ENCODE measurements at regions not wholly inside any gene's neighbourhood (a gene's known extent, or its start where the extent isn't known, plus 50 kb on each side); places are given as distances from the start of the nearest gene placed in this dataset.
A peak's percentile ranks its signal among the peaks of the same experiment; 100 is the strongest.

DNA sequence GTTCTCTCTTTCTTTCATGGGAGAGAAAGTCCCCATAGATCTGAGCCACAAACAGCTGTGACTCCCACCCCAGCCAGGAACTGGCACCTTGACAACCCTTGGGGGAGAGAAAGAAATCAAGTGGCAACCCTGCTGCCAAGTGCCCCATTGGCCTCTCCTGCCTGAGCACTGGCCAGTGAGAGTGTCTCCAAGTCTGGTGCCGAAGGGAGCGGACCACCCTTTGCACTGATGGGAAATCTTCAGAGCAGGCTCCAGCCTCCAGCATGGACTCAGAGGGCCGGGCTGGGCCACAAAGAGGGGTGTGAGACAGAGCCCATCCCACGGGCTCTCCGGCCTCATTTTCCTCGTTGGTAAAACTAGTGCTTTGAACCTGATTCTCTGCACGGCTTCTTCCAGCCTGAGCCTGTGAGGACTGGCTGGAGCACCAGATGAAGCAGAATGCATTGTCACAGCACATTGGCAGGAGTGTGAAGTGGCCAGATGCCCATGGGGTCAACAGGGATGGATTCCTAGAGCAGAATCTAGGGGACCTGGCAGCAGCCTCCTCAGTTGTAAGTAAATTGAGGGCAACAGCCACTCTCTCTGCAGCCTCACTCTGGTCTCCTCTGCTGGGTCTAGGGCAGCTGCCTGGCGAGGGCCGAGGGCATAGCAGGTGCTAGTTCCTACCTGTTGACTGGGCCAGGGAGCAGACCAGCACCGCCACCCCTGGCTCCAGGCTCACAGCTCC is 81.4 kb downstream of the TRIM29 start:
- peak overlapping the region; percentile 54 for H3K27ac ChIP-seq
- H3K27me3 ChIP-seq = peaks cover 4% of the 10 kb centered on the region
- H3K4me1 ChIP-seq = peaks cover 33% of the 10 kb centered on the region
- DNase-seq (ENCODE audit: low spot score in 2 of 2) = peak in 1 of 2 donors; percentile 50
- 77% methylated on average over 5 of the region's 10 CpGs for WGBS
- no peaks in the 10 kb centered on the region for H3K9me3 ChIP-seq
- H3K4me3 ChIP-seq = no peak overlapping the region
- TF ChIP-seq EP300 (IDR thresholded peaks at IDR 0.05) = no peak
- TF ChIP-seq, protein P1, sequence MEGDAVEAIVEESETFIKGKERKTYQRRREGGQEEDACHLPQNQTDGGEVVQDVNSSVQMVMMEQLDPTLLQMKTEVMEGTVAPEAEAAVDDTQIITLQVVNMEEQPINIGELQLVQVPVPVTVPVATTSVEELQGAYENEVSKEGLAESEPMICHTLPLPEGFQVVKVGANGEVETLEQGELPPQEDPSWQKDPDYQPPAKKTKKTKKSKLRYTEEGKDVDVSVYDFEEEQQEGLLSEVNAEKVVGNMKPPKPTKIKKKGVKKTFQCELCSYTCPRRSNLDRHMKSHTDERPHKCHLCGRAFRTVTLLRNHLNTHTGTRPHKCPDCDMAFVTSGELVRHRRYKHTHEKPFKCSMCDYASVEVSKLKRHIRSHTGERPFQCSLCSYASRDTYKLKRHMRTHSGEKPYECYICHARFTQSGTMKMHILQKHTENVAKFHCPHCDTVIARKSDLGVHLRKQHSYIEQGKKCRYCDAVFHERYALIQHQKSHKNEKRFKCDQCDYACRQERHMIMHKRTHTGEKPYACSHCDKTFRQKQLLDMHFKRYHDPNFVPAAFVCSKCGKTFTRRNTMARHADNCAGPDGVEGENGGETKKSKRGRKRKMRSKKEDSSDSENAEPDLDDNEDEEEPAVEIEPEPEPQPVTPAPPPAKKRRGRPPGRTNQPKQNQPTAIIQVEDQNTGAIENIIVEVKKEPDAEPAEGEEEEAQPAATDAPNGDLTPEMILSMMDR (IDR thresholded peaks at IDR 0.05) = no peak
- TF ChIP-seq POLR2A (IDR thresholded peaks at IDR 0.05) = no peak
- no peak for TF ChIP-seq POLR2AphosphoS5 (IDR thresholded peaks at IDR 0.05)
- H3K36me3 ChIP-seq = no peaks in the 10 kb centered on the region

DNA sequence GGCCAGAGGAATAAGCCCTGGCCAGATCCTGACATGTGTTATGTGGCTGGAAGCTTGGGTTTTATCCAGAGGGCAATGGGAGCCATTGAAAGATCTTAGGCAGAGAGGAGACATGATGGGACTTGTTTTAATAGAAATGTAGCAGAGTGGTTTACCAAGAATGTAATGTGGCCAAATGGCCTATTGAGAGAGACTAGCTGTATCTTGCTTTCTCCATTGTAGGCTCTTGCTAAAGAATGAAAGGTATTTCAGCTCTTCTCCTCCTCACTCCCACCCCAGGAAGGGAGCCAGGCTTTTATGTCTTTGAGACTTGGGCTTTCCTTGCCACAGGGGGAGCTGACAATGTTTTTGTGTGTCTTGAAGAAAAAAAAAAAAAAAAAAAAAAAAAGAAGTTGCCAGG is 82.3 kb downstream of the TRIM29 start:
- Histone ChIP-seq H3K36me3 (no peaks in the 10 kb centered on the region), H3K27me3 (peaks cover 4% of the 10 kb centered on the region), H3K4me3 (no peak overlapping the region), H3K4me1 (peaks cover 33% of the 10 kb centered on the region), H3K9me3 (no peaks in the 10 kb centered on the region), H3K27ac (peak overlapping the region; percentile 55)
- TF ChIP-seq POLR2A (IDR thresholded peaks at IDR 0.05) (no peak), EP300 (IDR thresholded peaks at IDR 0.05) (no peak), POLR2AphosphoS5 (IDR thresholded peaks at IDR 0.05) (peak in 1 of 3 donors; percentile 11)
- TF ChIP-seq, protein P1 (IDR thresholded peaks at IDR 0.05) = no peak
- peak in 1 of 2 donors; percentile 11 for DNase-seq (ENCODE audit: low spot score in 2 of 2)

DNA sequence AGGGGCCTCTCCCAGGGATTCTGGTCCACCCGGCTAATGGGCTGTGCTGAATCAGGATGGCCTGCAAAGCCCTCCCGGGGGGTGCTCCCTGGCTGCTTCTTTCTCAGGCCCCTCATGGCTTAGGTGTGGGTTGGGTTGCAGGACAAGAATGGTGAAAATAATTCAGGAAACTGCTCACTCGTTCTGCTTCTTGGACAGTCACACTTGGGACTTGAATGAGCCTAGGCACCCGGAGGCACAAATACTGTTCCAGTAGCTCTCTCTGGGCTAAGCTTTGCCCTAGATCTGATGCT is 83.2 kb downstream of the TRIM29 start:
- Histone ChIP-seq H3K27me3 (peaks cover 4% of the 10 kb centered on the region), H3K27ac (no peak overlapping the region), H3K36me3 (no peaks in the 10 kb centered on the region), H3K4me1 (peaks cover 33% of the 10 kb centered on the region), H3K4me3 (no peak overlapping the region), H3K9me3 (no peaks in the 10 kb centered on the region)
- 61% methylated on average over 4 of the region's 4 CpGs for WGBS
- peak in 1 of 2 donors; percentile 41 for DNase-seq (ENCODE audit: low spot score in 2 of 2)
- TF ChIP-seq EP300 (IDR thresholded peaks at IDR 0.05) (no peak), POLR2A (IDR thresholded peaks at IDR 0.05) (no peak), POLR2AphosphoS5 (IDR thresholded peaks at IDR 0.05) (no peak)
- TF ChIP-seq, protein P1 (IDR thresholded peaks at IDR 0.05) = no peak

DNA sequence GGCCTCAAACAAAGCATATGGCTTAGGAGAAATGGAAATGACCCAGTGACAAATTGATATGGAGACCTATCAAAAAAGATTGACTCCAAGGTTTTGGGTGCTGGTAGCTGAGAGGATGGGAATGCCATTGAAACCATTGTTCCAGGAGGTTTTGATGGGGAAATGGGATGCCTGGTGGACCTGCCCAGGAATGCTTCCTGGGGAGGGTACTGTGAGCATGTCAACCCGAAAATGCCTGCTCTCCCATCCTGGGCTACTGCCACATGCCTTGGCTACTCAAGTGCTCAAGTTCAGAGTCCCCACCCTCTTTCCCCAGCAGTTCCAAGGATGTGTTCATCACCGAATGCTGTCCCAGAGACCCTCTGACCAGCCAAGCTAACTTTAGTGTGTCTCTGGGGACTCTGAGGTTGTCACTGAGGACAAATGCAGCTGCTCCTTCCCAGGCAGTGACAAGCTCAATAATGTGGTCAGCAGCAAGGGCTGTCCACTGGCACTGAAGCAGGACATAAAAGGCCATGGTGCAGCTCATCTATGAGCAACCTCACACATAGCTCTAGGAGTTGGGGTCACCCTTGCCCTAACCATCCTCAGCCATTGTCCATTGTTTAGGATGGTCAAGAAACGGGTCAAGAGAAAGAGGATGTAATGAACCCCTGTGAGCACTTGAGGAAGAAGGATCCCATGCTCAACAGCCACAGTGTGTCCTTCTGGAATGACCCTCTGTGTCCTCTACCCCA is 83.7 kb downstream of the TRIM29 start:
- Histone ChIP-seq H3K27ac (no peak overlapping the region), H3K36me3 (no peaks in the 10 kb centered on the region), H3K9me3 (no peaks in the 10 kb centered on the region), H3K27me3 (peaks cover 4% of the 10 kb centered on the region), H3K4me3 (no peak overlapping the region), H3K4me1 (peaks cover 33% of the 10 kb centered on the region)
- WGBS = 73% methylated on average over 3 of the region's 3 CpGs
- TF ChIP-seq, protein P1 (IDR thresholded peaks at IDR 0.05) = no peak
- no peak for TF ChIP-seq EP300 (IDR thresholded peaks at IDR 0.05)
- TF ChIP-seq POLR2AphosphoS5 (IDR thresholded peaks at IDR 0.05) = no peak
- no peak for TF ChIP-seq POLR2A (IDR thresholded peaks at IDR 0.05)
- DNase-seq (ENCODE audit: low spot score in 2 of 2) = peak in 1 of 2 donors; percentile 17

DNA sequence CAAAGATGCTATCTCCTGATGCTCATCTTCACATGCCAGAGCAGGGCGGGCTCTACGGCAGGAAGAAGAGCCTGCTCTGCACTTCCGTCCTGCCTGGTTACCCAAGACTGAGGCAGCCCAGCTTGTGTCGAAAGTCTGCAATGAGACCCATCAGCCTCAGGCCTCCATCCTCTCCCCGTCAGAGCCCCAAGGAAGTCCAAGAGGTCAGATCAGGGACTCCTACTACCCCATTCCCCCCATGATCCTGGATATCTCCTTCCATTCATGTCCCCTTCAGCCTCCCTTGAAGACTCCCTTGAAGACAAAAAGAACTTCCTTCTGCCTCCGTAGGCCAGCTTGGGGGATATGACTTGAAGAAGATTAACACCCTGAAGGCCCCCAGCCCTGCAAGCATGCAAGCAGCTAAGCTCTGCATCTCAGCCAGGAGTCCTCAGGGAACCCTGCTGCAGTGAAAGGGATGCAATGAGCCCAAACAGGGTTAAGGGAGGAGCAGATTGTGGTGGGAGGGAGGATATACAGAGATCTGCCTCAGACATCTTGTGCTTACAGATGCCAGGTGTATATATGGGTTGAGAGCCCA is 85.6 kb downstream of the TRIM29 start:
- WGBS = 92% methylated on average over 6 of the region's 6 CpGs
- Histone ChIP-seq H3K27ac (no peak overlapping the region), H3K9me3 (peaks cover 6% of the 10 kb centered on the region), H3K4me3 (no peak overlapping the region), H3K36me3 (no peaks in the 10 kb centered on the region), H3K27me3 (peaks cover 4% of the 10 kb centered on the region), H3K4me1 (peaks cover 20% of the 10 kb centered on the region)
- peak in 1 of 2 donors; percentile 18 for DNase-seq (ENCODE audit: low spot score in 2 of 2)
- no peak for TF ChIP-seq POLR2A (IDR thresholded peaks at IDR 0.05)
- TF ChIP-seq, protein P1 (IDR thresholded peaks at IDR 0.05) = no peak
